ENCODE measurements at regions not wholly inside any gene's neighbourhood (a gene's known extent, or its start where the extent isn't known, plus 50 kb on each side); places are given as distances from the start of the nearest gene placed in this dataset.

GRCh38 chr13:30038884-30039283 is 188.5 kb upstream of the UBL3 start:
- no peak for TF ChIP-seq CTCF (IDR thresholded peaks at IDR 0.05; ENCODE audit: low read depth, low read length)
- no peak for TF ChIP-seq EZH2phosphoT487 (IDR thresholded peaks at IDR 0.05; ENCODE audit: low read depth)
